Body of pancreas (tissue), 4 donors: ENCODE measurements at regions not wholly inside any gene's neighbourhood (a gene's known extent, or its start where the extent isn't known, plus 50 kb on each side); places are given as distances from the start of the nearest gene placed in this dataset.

Experiments
- CTCF ChIP-seq, 7 experiments: fragments of 450-650 bp in 4 of 7; fragments of 200-600 bp in 3 of 7; sonication (generic) in 3 of 7; IDR thresholded peaks; one replicate each; pipeline ENCODE4 v1.5.1; 2016 to 2019; ENCODE audit warnings: antibody characterized with exemption in 7 of 7
- POLR2A ChIP-seq, 3 donors: fragments of 450-650 bp; IDR thresholded peaks; one replicate each; pipeline ENCODE4 v1.6.1; 2016; ENCODE audit warnings: antibody characterized with exemption in 3 of 3, mild to moderate bottlenecking in 2 of 3

GRCh38 chr21:41064334-41064791, 103.6 kb upstream of the BACE2 start:
- TF ChIP-seq CTCF (IDR thresholded peaks at IDR 0.05) (no peak), POLR2A (IDR thresholded peaks at IDR 0.05) (no peak)
